ENCODE measurements at regions not wholly inside any gene's neighbourhood (a gene's known extent, or its start where the extent isn't known, plus 50 kb on each side); places are given as distances from the start of the nearest gene placed in this dataset.

DNA sequence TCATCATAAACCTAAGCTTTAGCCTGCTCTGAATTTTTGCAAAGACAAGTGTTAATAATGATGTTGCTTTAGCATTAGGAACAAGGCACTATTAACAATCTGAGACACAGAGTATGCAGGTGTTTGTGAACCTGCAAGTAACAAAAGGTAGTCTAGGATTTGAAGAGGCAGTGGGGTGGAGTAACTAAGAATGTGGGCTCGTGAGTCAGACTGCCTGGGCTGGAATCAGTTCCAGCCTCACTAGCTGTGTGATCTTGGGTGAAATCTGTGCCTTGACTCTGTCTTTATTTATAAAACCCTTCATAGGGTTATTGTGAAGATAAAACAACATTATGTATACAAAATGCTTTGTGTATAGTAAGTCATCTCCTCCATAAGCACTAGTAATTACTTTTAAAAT is 610.6 kb upstream of the CFAP20DC start:
- no peaks in the 10 kb centered on the region for H3K9me3 ChIP-seq
- no peak for DNase-seq
- intact Hi-C loops (cut with DNase I): no loop called here
- TF ChIP-seq EP300 (IDR thresholded peaks at IDR 0.05) (no peak), POLR2AphosphoS5 (IDR thresholded peaks at IDR 0.05) (no peak), POLR2A (IDR thresholded peaks at IDR 0.05) (no peak)
- TF ChIP-seq, protein P1, sequence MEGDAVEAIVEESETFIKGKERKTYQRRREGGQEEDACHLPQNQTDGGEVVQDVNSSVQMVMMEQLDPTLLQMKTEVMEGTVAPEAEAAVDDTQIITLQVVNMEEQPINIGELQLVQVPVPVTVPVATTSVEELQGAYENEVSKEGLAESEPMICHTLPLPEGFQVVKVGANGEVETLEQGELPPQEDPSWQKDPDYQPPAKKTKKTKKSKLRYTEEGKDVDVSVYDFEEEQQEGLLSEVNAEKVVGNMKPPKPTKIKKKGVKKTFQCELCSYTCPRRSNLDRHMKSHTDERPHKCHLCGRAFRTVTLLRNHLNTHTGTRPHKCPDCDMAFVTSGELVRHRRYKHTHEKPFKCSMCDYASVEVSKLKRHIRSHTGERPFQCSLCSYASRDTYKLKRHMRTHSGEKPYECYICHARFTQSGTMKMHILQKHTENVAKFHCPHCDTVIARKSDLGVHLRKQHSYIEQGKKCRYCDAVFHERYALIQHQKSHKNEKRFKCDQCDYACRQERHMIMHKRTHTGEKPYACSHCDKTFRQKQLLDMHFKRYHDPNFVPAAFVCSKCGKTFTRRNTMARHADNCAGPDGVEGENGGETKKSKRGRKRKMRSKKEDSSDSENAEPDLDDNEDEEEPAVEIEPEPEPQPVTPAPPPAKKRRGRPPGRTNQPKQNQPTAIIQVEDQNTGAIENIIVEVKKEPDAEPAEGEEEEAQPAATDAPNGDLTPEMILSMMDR (IDR thresholded peaks at IDR 0.05): no peak
- no peaks in the 10 kb centered on the region for H3K27me3 ChIP-seq
- no peak overlapping the region for H3K4me3 ChIP-seq
- peak overlapping the region in 1 of 4 donors; percentile 2 for H3K27ac ChIP-seq
- peaks cover 0 to 21% (median 13%) of the 10 kb centered on the region in 4 donors for H3K4me1 ChIP-seq
- H3K36me3 ChIP-seq: no peaks in the 10 kb centered on the region
- 11 to 44% methylated on average over 1 of the region's 1 CpG for whole genome bisulfite sequencing, 2 donors

DNA sequence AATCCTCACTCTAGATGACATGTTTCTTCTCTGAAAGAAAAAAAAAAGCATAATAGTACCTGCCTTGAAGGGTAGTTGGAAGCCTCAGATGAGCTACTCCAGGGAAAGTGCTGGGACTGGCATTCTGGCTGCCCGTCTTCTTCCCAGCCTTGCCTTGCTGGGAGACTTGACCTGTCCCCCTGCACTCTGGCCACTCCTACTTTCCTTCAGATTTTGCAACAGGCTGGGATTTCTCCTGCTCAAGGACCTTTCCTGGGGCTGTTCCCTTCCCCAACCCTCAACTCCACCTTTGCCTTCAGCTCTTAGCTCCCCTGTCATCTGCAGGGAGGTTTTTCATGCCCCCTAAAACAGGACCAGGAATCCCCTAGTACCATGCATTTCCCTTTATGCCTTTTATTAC is 609.9 kb upstream of the CFAP20DC start:
- Histone ChIP-seq H3K4me1 (peaks cover 0 to 19% (median 12%) of the 10 kb centered on the region in 4 donors), H3K9me3 (no peaks in the 10 kb centered on the region), H3K36me3 (no peaks in the 10 kb centered on the region), H3K27ac (no peak overlapping the region), H3K27me3 (no peaks in the 10 kb centered on the region), H3K4me3 (no peak overlapping the region)
- intact Hi-C loops (cut with DNase I): no loop called here
- DNase-seq: no peak
- 63 to 75% methylated on average over 1 of the region's 1 CpG for WGBS, 2 donors
- no peak for TF ChIP-seq POLR2A (IDR thresholded peaks at IDR 0.05)
- no peak for TF ChIP-seq EP300 (IDR thresholded peaks at IDR 0.05)
- TF ChIP-seq POLR2AphosphoS5 (IDR thresholded peaks at IDR 0.05): no peak
- TF ChIP-seq, protein P1 (IDR thresholded peaks at IDR 0.05): no peak

DNA sequence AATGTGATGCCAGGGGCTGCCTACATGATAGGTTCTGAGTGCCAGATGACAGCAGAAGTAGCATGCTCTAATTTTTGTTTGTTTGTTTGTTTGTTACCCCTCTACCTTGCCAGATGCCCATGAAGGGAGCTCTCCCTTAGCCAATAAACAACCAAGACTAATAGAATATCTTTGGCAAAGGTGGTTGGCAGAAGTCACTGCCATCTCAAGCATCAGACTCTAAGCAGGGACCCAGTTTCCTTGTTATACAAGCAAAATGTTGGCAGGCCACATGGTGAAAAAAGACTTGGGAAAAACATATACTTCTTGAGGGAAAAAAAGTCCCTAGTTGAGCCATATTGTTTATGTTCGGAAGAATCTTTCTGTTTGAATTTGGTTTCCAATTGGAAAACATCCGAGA is 609.0 kb upstream of the CFAP20DC start:
- 91 to 98% methylated on average over 2 of the region's 2 CpGs for WGBS, 2 donors

DNA sequence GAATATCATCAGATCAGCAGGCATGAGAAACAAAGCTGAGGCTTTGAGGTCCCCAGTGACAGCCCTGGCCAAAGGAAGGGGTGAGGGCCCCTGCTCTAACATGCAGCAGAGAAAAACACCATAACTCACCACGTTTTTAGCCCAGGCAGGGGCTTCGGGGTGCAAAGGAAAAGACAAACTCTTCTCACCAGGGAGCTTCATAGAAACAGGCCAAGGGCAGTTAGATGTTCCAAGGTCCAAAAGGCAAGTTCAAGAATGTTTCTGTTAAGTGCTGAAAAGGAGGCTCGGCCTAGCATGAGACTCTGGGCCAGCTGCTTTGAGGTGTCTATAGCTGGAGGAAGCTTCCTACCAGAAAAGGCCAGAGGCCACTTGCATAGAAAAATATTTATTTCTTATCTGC is 608.4 kb upstream of the CFAP20DC start:
- 28 to 66% methylated on average over 3 of the region's 3 CpGs for WGBS, 2 donors
- Histone ChIP-seq H3K27me3 (no peaks in the 10 kb centered on the region), H3K4me3 (no peak overlapping the region), H3K4me1 (peaks cover 0 to 16% (median 9%) of the 10 kb centered on the region in 4 donors), H3K27ac (no peak overlapping the region), H3K9me3 (no peaks in the 10 kb centered on the region), H3K36me3 (no peaks in the 10 kb centered on the region)
- no peak for TF ChIP-seq POLR2A (IDR thresholded peaks at IDR 0.05)
- no peak for TF ChIP-seq EP300 (IDR thresholded peaks at IDR 0.05)
- TF ChIP-seq POLR2AphosphoS5 (IDR thresholded peaks at IDR 0.05): no peak
- TF ChIP-seq, protein P1 (IDR thresholded peaks at IDR 0.05): no peak
- no peak for DNase-seq
- intact Hi-C loops (cut with DNase I): no loop called here

More for the DNA sequence above, 609.0 kb upstream of the CFAP20DC start:
- TF ChIP-seq POLR2A (IDR thresholded peaks at IDR 0.05): no peak
- no peak for TF ChIP-seq EP300 (IDR thresholded peaks at IDR 0.05)
- TF ChIP-seq, protein P1 (IDR thresholded peaks at IDR 0.05): no peak
- no peak for TF ChIP-seq POLR2AphosphoS5 (IDR thresholded peaks at IDR 0.05)
- no peaks in the 10 kb centered on the region for H3K9me3 ChIP-seq
- H3K27me3 ChIP-seq: no peaks in the 10 kb centered on the region
- peaks cover 0 to 16% (median 9%) of the 10 kb centered on the region in 4 donors for H3K4me1 ChIP-seq
- no peak overlapping the region for H3K27ac ChIP-seq
- no peak for DNase-seq
- H3K4me3 ChIP-seq: no peak overlapping the region
- intact Hi-C loops (cut with DNase I): no loop called here
- no peaks in the 10 kb centered on the region for H3K36me3 ChIP-seq

DNA sequence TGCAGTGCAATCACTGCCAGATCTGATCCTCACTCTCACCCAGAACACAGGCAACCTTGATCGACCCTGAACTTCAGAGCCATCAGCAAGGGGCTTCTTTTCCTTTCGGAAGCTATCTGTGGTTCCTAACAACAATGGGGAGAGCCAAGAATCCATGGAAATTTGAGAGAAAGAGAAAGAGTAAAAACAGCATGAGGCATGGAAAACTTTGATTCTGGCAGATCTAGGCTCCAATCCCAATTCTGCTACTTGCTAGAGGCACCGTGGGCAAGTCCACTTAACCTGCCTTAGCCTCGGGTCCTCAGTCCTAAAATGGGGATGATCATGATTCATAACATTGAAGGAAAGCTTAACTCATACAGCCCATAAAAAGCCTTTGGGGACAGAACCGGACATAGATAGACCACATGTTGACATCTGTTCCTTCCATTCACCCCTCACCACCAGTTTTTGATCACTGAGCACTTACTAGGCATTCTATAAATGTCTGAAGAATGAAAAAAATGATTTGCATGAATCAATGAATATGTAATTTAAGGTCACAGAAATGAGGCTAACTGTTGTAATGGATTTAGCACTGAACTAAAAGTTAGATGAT is 605.7 kb upstream of the CFAP20DC start:
- Histone ChIP-seq H3K4me3 (no peak overlapping the region), H3K27me3 (no peaks in the 10 kb centered on the region), H3K9me3 (peaks cover 0 to under 1% (median 0%) of the 10 kb centered on the region in 4 donors), H3K36me3 (no peaks in the 10 kb centered on the region), H3K27ac (no peak overlapping the region), H3K4me1 (peaks cover 0 to 3% (median 1%) of the 10 kb centered on the region in 4 donors)
- intact Hi-C loops (cut with DNase I): no loop called here
- DNase-seq: no peak
- TF ChIP-seq, protein P1 (IDR thresholded peaks at IDR 0.05): no peak
- TF ChIP-seq EP300 (IDR thresholded peaks at IDR 0.05): no peak
- no peak for TF ChIP-seq POLR2AphosphoS5 (IDR thresholded peaks at IDR 0.05)
- TF ChIP-seq POLR2A (IDR thresholded peaks at IDR 0.05): no peak
- WGBS, 2 donors: 77 to 80% methylated on average over 5 of the region's 5 CpGs

Data from sigmoid colon (tissue), 6 donors.